Limb (tissue), 2 donors: ENCODE measurements at regions not wholly inside any gene's neighbourhood (a gene's known extent, or its start where the extent isn't known, plus 50 kb on each side); places are given as distances from the start of the nearest gene placed in this dataset.

ENCODE experiments used
- DNase-seq, 2 donors: peaks; one replicate each; pipeline ENCODE4 v3.0.0-alpha.2; 2016; ENCODE audit errors: extremely low spot score in 2 of 2

GRCh38 chr17:77857306-77857555, 101.3 kb upstream of the TNRC6C start:
- DNase-seq: no peak

GRCh38 chr17:77857613-77858012, 100.9 kb upstream of the TNRC6C start:
- no peak for DNase-seq

- no peak for DNase-seq
Observed at GRCh38 chr17:77858291-77859034, 100.0 kb upstream of the TNRC6C start.

GRCh38 chr17:77859035-77859810, 99.3 kb upstream of the TNRC6C start:
- no peak for DNase-seq

GRCh38 chr17:77861133-77861695, 97.3 kb upstream of the TNRC6C start:
- DNase-seq: no peak

GRCh38 chr17:77861981-77862645, 96.4 kb upstream of the TNRC6C start:
- DNase-seq: no peak

- DNase-seq: no peak
Observed at GRCh38 chr17:77862890-77863813, 95.4 kb upstream of the TNRC6C start.

GRCh38 chr17:77863814-77864161, 94.7 kb upstream of the TNRC6C start:
- no peak for DNase-seq

GRCh38 chr17:77864234-77865111, 94.0 kb upstream of the TNRC6C start:
- DNase-seq: no peak

GRCh38 chr17:77865112-77865611, 93.3 kb upstream of the TNRC6C start:
- peak in 1 of 2 donors; percentile 68 for DNase-seq

- DNase-seq: no peak
Observed at GRCh38 chr17:77865716-77866115, 92.8 kb upstream of the TNRC6C start.

GRCh38 chr17:77867308-77867781, 91.2 kb upstream of the TNRC6C start:
- DNase-seq: no peak

GRCh38 chr17:77867976-77868713, 90.4 kb upstream of the TNRC6C start:
- DNase-seq: no peak

- no peak for DNase-seq
Observed at GRCh38 chr17:77869041-77869599, 89.4 kb upstream of the TNRC6C start.

- DNase-seq: no peak
Observed at GRCh38 chr17:77869665-77870132, 88.8 kb upstream of the TNRC6C start.

- no peak for DNase-seq
Observed at GRCh38 chr17:77872199-77872598, 86.3 kb upstream of the TNRC6C start.

- DNase-seq: no peak
Observed at GRCh38 chr17:77872714-77873499, 85.6 kb upstream of the TNRC6C start.
